MM.1S (cell line): ENCODE measurements at regions not wholly inside any gene's neighbourhood (a gene's known extent, or its start where the extent isn't known, plus 50 kb on each side); places are given as distances from the start of the nearest gene placed in this dataset.
"Not testable (repeated sequence)": the region's sequence is repeated elsewhere in the genome, so short reads cannot be mapped to it uniquely, and the experiment has no call there.

Experiments used
- DNase-seq: peaks from one replicate; pipeline ENCODE4 v3.0.0-alpha.2; 2015
- H2AFZ ChIP-seq: fragments of 300-600 bp; sonication (generic); 2 replicates; pipeline ENCODE4 v1.6.0; 2016; ENCODE audit warnings: antibody characterized with exemption, low read length
- H3F3A ChIP-seq: fragments of 300-600 bp; sonication (generic); 2 replicates; pipeline ENCODE4 v1.6.1; 2016; ENCODE audit warnings: mild to moderate bottlenecking, antibody characterized with exemption, low read length, moderate library complexity, mixed read lengths; ENCODE audit not compliant: insufficient read depth
- H3K27ac ChIP-seq: fragments of 300-600 bp; sonication (generic); 2 replicates; pipeline ENCODE4 v1.5.1; 2016; ENCODE audit warnings: mild to moderate bottlenecking, low read length
- H3K27me3 ChIP-seq: fragments of 300-600 bp; sonication (generic); replicated peaks from 2 replicates; pipeline ENCODE4 v1.6.0; 2016; ENCODE audit warnings: low read length; ENCODE audit not compliant: insufficient read depth
- H3K36me3 ChIP-seq: fragments of 300-600 bp; sonication (generic); replicated peaks from 2 replicates; pipeline ENCODE4 v1.6.1; 2016; ENCODE audit warnings: mild to moderate bottlenecking, low read length, mixed read lengths; ENCODE audit not compliant: insufficient read depth
- H3K4me1 ChIP-seq: fragments of 300-600 bp; sonication (generic); 2 replicates; pipeline ENCODE4 v1.6.1; 2016; ENCODE audit warnings: low read length, mixed read lengths
- H3K4me2 ChIP-seq: fragments of 300-600 bp; sonication (generic); 2 replicates; pipeline ENCODE4 v1.6.0; 2016; ENCODE audit warnings: low read depth, low read length
- H3K4me3 ChIP-seq: fragments of 300-600 bp; sonication (generic); 2 replicates; pipeline ENCODE4 v1.5.1; 2016; ENCODE audit warnings: low read length, mixed read lengths
- H3K79me2 ChIP-seq: fragments of 300-600 bp; sonication (generic); 2 replicates; pipeline ENCODE4 v1.6.1; 2016; ENCODE audit warnings: mixed run types, low read length, mixed read lengths
- H3K9ac ChIP-seq: fragments of 300-600 bp; sonication (generic); 2 replicates; pipeline ENCODE4 v1.6.1; 2016; ENCODE audit warnings: low read length, mixed read lengths
- H3K9me2 ChIP-seq: fragments of 300-600 bp; sonication (generic); replicated peaks from 2 replicates; pipeline ENCODE4 v1.6.1; 2016; ENCODE audit warnings: mild to moderate bottlenecking, low read length, mixed read lengths; ENCODE audit not compliant: insufficient read depth
- H3K9me3 ChIP-seq: fragments of 300-600 bp; sonication (generic); replicated peaks from 2 replicates; pipeline ENCODE4 v1.6.1; 2016; ENCODE audit warnings: mild to moderate bottlenecking, low read length, mixed read lengths; ENCODE audit not compliant: insufficient read depth
- H4K20me1 ChIP-seq: fragments of 300-600 bp; sonication (generic); 2 replicates; pipeline ENCODE4 v1.6.1; 2016; ENCODE audit warnings: mild to moderate bottlenecking, low read length, moderate library complexity, mixed read lengths; ENCODE audit not compliant: insufficient read depth

DNA sequence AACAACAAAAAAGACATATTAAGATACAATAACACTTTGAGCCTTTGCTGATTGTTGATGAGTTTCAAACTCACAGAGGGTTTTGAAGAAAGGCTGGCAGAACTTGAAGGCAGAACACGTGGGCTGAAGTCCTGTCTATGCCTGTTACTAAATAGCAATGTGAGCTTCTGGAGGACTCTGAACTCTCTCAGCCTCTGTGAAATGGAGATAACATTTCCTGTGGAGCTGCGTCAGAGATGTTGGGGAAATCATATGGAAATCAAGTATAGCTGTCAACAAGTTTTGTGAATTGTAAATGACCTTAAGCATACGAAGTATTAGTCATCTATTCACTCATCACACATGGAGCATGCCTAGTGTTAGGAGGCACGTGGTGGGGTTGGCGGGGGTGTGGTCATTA is 229.4 kb upstream of the VKORC1L1 start:
- H3K9me3 ChIP-seq, H3K4me1 ChIP-seq, H3F3A ChIP-seq, H3K36me3 ChIP-seq, H4K20me1 ChIP-seq, DNase-seq, H3K27me3 ChIP-seq, H3K79me2 ChIP-seq, H2AFZ ChIP-seq, H3K27ac ChIP-seq, H3K9me2 ChIP-seq, H3K9ac ChIP-seq, H3K4me2 ChIP-seq, H3K4me3 ChIP-seq: not testable (repeated sequence)

DNA sequence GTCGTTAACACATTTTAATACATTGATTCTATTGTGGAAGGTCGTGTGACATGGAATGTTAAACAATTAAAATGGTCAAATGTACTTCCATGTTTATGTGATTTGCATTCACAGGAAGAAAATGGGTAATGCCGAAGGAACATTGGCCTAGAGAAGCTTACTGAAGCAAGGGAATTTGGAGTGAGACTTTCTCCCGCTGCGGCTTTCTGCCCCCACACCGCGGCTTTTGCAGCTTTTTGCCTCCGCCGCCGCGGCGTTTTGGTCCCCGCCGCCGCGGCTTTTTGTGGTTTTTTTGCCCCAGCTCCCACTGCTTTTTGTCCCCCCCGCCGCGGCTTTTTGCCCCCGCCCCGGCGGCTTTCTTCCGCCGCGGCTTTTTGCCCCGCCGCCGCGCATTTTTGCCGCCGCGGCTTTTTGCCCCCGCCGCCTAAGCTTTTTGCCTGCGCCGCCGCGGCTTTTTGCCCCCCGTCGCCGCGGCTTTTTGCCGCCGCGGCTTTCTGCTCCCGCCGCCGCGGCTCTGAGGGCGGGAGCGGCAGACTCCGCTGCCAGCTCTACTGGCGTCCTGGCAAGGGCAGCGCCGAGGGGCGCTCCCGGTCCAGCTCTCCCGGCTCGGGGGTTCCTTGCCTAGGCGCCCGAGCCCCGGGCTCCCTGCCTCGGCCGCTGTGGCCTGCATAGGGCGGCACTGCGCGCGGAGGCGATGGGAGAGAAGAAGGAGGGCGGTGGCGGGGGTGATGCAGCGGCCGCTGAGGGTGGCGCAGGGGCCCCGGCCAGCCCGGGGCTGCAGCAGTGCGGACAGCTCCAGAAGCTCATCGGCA is 225.5 kb upstream of the VKORC1L1 start:
- H3K27ac ChIP-seq, H3K36me3 ChIP-seq, H3K4me3 ChIP-seq: not testable (repeated sequence)

DNA sequence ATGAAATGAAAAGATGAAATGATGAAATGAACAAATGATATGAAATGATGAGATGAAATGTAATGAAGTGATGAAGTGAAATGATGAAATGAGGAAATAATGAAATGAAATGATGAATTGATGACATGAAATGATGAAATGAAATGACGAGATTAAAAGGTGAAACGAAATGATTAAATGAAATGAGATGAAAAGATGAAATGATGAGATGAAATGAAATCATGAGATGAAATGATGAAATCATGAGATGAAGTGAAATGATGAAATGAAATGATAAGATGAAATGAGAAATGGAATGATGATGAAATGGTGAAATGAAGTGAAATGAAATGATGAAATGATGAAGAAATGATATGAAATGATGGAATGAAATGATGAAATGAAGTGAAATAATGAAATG is 221.7 kb upstream of the VKORC1L1 start:
- not testable (repeated sequence) for H3K4me1 ChIP-seq, H3F3A ChIP-seq, H3K4me2 ChIP-seq, H3K79me2 ChIP-seq, H3K27me3 ChIP-seq, H3K9ac ChIP-seq, H3K9me2 ChIP-seq, H2AFZ ChIP-seq, H3K36me3 ChIP-seq, H4K20me1 ChIP-seq, DNase-seq, H3K9me3 ChIP-seq, H3K4me3 ChIP-seq, H3K27ac ChIP-seq

More for the DNA sequence above, 225.5 kb upstream of the VKORC1L1 start:
- H3K27me3 ChIP-seq, H3K9ac ChIP-seq, H3F3A ChIP-seq, H3K9me2 ChIP-seq, H2AFZ ChIP-seq, H3K4me1 ChIP-seq, H3K4me2 ChIP-seq, H3K9me3 ChIP-seq, H4K20me1 ChIP-seq, DNase-seq, H3K79me2 ChIP-seq: not testable (repeated sequence)

DNA sequence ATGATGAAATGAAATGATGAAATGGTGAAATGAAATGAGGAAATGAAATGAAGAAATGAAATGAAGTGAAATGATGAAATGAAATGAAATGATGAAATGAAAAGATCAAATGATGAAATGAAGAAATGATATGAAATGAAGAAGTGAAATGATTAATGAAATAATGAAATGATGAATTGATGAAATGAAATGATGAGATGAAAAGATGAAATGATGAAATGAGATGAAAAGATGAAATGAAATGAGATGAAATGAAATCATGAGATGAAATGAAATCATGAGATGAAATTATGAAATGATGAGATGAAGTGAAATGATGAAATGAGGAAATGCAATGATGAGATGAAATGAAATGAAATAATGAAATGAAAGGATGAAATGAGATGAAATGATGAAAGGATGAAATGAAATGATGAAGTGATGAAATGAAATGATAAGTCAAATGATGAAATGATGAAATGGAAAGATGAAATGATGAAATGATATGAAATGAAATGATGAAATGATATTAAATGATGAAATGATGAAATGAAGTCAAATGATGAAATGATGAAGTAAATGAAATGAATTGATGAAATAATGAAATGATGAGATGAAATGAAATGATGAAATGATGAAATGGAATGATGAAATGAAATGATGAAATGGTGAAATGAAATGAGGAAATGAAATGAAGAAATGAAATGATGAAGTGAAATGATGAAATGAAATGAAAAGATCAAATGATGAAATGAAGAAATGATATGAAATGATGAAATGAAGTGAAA is 220.9 kb upstream of the VKORC1L1 start:
- H3K36me3 ChIP-seq, H3K27me3 ChIP-seq, H3K4me2 ChIP-seq, DNase-seq, H3K27ac ChIP-seq, H3K9ac ChIP-seq, H4K20me1 ChIP-seq, H3K4me3 ChIP-seq, H3F3A ChIP-seq, H2AFZ ChIP-seq, H3K9me3 ChIP-seq, H3K79me2 ChIP-seq, H3K4me1 ChIP-seq, H3K9me2 ChIP-seq: not testable (repeated sequence)

DNA sequence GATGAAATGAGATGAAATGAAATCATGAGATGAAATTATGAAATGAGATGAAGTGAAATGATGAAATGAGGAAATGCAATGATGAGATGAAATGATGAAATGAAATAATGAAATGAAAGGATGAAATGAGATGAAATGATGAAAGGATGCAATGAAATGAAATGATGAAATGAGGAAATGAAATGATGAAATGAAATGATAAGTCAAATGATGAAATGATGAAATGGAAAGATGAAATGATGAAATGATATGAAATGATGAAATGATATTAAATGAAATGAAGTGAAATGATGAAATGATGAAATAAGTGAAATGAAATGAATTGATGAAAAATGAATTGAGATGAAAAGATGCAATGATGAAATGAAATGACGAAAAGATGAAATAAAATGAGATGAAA is 220.2 kb upstream of the VKORC1L1 start:
- not testable (repeated sequence) for H3K9ac ChIP-seq, H3K9me2 ChIP-seq, H3K4me2 ChIP-seq, H2AFZ ChIP-seq, H3K4me3 ChIP-seq, H3K79me2 ChIP-seq, H3K4me1 ChIP-seq, H3K36me3 ChIP-seq, H3K9me3 ChIP-seq, H3K27me3 ChIP-seq, H4K20me1 ChIP-seq, H3K27ac ChIP-seq, H3F3A ChIP-seq, DNase-seq

DNA sequence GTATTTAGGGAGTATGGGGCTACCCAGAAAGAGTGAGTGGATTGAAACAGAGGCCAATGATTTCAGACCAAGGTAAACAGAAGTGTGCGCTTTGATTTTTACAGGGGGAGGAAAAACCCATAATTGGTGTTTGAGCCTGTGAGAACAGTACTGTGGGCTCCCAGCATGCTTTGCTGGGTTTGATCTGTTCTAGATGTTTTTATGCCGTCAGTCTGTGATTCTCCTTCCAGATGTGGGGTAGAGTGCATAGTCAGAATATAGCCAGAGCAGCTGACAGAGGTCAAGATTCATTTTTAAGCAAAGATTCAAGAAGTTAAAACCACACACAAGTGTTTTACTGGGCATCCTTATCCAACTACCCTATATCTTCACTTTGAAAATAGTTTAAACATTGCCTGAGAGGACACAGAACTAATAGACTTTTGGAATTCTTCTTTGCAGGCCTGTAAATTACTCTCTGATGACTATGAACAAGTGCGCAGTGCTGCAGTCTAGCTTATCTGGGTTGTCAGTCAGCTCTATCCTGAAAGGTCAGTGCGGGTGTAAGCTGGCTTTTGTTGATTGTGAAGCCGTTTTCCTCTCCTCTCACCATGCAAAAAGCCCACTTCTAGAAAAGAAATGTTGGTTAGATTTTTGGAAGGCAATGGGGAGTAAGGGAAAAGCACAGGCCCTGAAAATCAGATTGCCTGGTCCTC is 216.2 kb upstream of the VKORC1L1 start:
- H3K27me3 ChIP-seq, H4K20me1 ChIP-seq, H3F3A ChIP-seq, H3K9me2 ChIP-seq, H3K4me2 ChIP-seq, H3K4me1 ChIP-seq, H3K9me3 ChIP-seq, DNase-seq, H3K36me3 ChIP-seq, H3K9ac ChIP-seq, H2AFZ ChIP-seq, H3K79me2 ChIP-seq, H3K27ac ChIP-seq, H3K4me3 ChIP-seq: not testable (repeated sequence)

DNA sequence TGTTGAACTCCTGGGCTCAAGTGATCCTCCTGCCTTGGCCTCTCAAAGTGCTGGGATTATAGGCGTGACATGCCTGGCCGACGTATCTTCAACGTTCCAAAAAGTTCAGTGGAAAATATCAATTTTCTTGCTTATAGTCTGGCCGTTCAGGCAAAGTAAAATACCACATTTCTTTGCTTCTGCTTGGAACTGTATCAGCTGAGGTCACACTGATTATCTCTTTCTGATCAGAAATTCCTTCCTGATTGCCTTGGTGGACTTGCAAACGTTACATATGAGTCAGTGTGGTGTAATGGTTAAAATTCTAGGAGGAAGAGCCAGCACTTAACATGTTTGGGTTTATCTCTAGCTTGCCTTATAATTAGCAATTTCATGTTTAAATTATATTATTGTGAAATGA is 189.5 kb upstream of the VKORC1L1 start:
- not testable (repeated sequence) for H3K27ac ChIP-seq, H3K79me2 ChIP-seq, H3K4me1 ChIP-seq, H3K9me2 ChIP-seq, H3F3A ChIP-seq, DNase-seq, H3K9ac ChIP-seq, H3K9me3 ChIP-seq, H3K4me2 ChIP-seq, H3K27me3 ChIP-seq, H3K36me3 ChIP-seq, H4K20me1 ChIP-seq, H3K4me3 ChIP-seq, H2AFZ ChIP-seq
